HG03103 (cell line): ENCODE measurements at regions not wholly inside any gene's neighbourhood (a gene's known extent, or its start where the extent isn't known, plus 50 kb on each side); places are given as distances from the start of the nearest gene placed in this dataset.
A peak's percentile ranks its signal among the peaks of the same experiment; 100 is the strongest.

Experiments
- ATAC-seq: cut with Tn5 transposase; IDR thresholded peaks from one replicate; pipeline ENCODE4 v1.9.1; 2021; ENCODE audit warnings: low read depth; ENCODE audit not compliant: unreplicated experiment

DNA sequence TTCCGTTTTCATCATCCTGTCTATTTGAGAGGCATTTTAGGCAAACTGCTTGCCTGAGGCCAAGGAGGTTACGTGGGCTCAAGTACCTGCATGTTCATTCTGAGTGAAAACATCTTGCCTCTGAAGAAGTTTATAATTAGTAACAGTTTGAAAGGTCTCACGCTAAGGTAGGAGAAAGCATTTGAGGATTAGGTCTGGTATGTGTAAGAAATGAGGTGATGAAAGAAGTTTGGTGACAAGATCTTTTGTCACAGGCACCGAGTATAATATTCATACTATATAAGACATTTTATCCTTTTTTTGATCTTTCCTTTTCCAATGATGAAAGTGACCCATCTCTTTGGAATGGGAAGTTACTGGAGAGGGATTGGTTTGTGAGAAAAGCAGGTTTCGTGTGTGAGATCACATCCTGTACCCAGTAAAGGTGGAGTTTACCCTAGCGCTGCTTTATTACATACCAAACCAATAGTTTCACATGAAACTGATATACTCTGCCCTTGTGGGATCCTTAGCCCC is 98.7 kb upstream of the PDC start:
- ATAC-seq, result no peak

DNA sequence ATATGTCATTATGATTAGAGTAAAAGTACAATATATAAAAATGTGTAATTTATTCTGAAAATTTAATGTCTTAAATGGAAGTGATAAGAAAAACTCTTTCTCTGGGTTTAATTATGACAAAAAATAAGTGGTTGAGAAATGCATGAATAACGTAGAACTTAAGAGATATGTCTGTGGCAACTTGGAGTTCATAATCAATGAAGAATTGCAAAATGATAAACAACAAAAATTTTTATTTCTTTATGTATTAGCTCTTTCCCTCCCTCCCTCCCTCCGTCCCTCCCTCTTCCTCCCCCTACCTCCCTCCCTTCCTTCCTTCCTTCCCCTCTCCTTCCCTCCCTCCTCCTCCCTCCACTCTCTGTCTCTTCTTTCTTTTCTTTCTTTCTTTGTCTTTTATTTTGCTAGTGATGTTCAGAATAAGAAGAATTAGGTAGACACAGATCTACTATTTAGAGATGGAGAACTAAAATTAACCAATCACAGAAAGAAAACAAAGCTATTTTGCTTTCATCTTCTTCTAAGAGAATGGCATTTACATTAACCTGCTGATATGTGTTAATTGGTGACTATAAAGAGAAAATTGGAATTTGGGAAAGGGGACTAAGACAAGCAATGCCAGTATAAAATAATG is 96.3 kb upstream of the PDC start:
- ATAC-seq, result no peak

DNA sequence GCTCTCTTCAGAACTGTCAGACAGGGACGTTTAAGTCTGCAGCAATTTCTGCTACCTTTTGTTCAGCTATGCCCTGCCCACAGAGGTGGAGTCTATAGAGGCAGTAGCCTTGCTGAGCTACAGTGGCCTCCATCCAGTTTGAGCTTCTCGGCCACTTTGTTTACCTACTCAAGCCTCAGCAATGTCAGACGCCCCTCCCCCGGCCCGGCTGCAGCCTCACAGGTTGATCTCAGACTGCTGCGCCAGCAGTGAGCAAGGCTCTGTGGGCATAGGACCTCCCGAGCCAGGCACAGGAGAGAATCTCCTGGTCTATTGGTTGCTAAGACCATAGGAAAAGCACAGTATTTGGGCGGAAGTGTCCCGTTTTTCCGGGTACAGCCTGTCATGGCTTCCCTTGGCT is 89.9 kb upstream of the PDC start:
- ATAC-seq, result no peak

DNA sequence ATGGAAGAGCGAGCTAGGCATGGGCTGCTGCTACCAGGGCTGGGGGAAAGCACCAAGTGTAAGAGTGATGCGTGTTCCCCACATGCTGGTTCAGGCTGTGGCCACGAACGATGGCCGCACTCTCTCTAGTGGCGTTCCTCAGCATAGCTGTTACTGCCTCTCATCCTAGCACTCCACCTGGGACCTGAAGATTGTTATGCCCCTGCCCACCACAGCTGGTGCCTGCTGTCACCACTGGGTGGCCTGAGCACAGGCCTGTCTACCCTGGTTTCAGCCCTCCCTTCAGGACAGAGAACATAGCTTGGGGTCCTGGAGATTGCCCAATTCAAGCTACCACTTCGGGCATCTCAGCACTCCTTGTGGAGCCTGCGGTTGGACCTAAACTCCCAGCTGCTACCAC is 80.1 kb upstream of the PDC start:
- ATAC-seq, result no peak

DNA sequence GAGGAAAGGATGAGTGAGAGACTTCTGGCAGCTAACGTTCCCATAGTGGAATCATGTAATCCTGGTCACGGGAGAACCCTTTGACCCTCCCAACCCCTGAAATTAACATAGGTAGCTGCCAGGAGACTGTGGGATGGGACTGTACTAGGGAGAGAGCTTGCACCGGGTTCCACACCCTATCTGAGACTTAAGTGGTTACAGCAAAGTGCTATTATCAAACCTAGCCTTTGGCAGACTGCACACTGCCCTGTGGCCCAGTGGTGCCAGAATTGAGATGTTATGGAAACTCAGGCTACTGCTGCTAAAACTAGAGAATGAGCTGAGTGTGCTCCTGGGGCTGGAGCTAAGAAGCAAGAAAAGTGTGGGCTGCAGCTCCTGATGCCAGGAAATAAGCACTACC is 79.6 kb upstream of the PDC start:
- ATAC-seq, result no peak

DNA sequence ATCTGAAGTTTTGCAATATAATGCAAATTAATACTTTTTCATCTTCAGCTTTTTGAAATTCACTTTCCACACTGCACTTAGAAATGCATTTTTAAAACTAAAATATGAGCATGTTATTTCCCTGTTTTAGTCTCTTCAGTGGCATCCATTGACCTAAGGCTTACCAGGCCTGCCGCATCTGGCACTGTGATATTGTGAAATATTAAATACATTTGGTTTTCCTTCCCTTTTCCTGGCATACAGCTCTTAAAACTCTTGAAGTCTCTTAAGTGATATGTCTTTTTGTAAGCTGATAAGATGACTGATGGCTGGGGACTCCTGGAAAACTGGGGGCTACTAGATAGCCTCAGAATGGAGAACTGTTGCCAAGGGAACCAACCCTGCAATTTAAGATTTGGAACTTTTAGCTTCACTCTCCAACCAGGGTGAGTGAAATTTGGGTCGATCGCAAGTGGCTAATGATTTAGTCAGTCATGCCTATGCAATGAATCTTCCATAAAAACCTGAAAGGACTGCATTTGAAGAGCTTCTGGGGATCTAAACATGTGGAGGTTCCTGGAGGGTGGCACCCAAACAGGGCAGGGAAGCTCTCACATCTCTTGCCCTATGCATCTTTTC is 75.5 kb upstream of the PDC start:
- ATAC-seq, result no peak

DNA sequence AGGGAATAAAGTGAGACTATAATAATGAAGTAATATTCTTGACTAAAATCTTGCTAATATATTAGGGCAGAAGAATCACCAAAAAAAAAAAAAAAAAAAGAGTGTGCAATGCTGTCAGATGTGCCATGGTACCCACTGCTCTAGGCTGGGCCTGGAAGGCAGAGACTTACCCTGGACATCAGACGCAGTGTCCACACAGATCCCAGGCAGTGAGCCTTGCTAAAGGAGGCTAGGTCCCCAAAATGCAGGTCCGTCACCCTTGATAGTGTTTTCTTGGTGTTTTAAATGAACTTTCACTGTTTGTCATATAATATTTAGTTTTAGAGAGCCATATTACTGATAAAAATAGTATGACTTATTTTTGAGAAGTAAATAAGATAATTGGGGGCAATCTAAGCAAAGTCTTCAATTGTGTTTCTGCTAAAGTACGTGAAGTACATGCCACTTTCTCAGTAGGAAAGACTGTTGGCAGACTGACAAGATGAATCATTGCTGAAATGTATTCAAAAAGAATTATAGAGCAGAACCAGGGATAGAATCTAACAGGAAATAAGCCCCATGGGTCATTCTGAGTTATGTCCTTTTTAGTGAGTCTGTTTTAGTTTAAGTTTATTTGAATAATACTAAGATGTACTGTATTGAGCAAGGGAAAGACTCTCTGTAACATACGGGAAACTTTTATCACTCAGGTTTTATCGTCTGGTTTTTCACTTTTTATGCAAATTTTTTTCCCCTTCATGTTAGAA is 74.6 kb upstream of the PDC start:
- no peak for ATAC-seq

DNA sequence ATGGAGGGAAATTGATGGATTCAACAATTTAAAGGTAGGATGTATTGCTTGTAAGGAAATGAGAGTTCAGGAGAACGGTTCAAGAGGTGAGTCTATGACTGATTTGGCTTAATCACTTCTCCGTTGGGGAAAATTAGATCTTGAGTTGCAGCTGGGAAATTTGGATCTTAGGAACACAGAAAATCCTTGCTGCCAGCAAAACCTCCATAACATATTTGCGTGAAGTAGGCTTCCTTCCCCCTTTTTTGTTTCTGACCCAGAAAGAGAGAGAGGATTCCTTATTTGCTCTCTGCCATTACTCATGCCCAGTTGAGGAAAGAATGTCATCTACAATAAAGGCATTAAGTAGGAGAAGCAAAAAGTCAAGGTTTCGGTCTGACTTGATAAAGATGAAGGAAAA is 73.5 kb upstream of the PDC start:
- ATAC-seq, result no peak

DNA sequence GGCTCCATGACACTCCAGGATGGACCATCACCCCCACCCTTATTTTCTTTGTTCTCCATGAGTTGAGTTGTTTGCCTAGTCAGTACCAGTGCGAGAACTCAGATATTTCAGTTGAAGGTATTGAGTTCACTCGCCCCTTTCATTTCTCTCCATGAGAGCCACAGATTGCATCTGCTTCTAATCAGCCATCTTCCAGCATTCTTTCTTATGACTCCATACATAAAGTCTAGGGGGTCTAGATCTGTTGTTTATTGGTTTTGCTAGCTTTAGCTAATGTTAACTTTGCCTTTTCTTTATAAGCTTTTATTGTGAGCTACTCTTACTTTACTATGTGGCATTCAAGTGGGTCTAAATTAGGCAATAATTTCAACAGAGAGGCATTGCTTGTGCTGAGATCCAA is 71.6 kb upstream of the PDC start:
- no peak for ATAC-seq

DNA sequence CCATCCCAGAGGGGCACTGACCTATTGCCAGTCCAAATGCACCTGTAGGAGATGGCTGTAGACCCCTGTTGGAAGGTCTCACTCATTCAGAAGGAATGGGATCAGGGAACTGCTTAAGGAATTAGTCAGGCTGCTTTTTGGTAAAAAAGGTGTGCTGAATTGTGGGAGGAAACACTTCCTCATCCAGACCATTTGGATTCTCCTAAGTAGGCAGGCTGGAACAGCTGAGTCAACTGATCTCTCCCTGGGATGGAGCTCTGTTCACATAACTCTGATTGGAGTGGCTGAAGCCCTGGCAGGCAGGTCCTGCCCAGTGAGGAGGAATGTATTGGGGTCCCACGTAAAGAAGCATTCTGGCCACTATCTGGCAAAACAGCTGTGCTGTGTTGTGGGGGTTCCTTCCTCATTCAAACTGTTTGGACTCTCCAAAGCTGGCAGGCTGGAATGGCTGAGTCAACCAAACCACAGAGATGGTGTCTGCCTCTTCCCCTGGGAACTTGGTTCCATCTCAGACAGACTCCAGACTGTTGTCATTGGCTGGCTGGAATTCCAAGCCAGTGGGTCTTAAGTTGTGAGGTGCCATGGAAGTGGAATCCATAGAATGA is 70.7 kb upstream of the PDC start:
- no peak for ATAC-seq

DNA sequence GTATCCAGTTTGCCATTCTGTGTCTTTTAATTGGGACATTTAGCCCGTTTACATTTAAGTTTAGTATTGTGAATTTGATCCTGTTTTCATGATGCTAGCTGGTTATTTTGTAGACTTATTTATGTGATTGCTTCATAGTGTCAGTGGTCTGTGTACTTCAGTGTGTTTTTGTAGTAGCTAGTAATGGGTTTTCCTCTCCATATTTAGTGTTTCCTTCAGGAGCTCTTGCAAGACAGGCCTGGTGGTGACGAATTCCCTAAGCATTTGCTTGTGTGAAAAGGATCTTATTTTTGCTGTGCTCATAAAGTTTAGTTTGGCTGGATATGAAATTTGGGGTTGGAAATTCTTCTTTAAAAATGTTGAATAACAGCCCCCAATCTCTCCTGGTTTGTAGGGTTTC is 69.2 kb upstream of the PDC start:
- no peak for ATAC-seq

DNA sequence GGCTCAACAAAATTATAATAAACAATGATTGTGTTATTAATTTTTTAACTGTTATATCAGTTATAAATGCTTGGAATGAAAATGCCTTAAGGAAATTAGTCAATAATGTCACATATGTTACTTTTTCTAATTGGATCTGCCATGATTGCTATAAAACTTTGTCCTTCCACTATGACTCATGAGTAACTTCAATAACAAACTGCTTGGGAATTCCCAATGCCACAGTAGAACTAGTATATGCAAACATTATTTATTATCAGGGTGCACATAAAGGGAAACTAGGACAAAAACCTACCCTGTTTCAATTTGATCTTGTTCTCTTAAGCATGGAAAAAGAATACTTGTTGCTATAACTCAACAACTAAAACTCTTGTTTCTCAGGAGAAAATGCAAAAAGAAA is 59.1 kb upstream of the PDC start:
- ATAC-seq, result no peak

DNA sequence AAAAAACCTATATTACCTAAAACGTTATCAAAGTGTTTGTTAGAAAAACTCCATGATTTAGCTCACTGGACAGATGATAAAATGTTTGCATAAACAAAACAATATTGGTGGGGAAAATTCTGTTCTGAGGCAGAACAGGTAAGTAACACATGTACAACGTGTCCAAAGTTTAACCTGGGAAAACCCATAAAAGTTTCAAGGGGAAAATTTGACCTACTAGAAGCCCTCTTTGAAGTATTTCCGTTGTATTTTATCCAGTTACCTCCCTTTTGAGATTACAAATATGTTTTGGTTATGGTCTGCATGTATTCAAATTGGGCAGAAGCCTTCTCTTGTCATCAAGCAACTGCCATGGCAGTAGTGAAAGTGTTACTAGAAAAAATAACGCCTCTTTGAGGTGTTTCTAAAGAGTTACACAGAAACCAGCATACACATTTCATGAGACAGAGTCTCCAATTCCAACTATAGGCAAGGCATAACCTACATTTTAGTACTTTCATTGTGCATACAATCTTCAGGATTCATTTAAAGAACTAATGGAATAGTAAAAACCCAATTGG is 58.0 kb upstream of the PDC start:
- ATAC-seq, result no peak

DNA sequence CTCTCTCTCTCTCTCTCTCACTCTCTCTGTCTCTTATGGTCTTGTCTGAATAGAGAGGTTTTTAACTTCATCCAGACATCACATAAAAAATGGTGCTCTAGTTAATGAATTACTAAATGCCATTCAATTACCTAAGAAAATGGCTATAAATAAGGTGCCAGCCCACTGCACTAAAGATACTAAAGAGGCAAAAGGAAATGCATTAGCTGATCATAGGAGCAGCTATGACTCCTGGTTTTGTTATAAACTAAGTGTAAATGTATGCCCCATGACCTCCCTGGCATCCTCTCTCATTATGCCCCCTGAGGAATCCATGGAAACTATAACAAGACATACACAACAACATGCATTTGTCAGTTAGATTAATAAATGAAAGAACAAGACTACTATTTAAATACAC is 57.5 kb upstream of the PDC start:
- no peak for ATAC-seq

DNA sequence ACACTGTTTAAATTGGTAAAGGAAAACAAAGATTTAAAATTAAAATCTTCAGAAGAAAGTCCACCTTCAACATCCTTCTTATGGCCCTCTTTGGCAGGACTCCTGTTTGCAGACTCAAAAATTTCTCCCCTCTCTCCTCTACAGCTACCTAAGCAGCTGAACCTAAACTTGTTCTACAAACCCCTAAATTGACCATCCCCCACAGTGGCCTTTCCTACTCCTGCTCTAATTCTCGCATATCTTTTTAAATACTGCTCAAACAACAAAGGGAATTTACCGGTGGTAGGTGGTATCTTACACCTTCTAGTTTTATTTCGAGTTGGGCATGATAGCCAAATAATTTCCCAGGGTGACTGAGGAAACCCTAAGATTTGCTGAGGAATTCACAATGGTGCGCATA is 53.5 kb upstream of the PDC start:
- ATAC-seq, result no peak

DNA sequence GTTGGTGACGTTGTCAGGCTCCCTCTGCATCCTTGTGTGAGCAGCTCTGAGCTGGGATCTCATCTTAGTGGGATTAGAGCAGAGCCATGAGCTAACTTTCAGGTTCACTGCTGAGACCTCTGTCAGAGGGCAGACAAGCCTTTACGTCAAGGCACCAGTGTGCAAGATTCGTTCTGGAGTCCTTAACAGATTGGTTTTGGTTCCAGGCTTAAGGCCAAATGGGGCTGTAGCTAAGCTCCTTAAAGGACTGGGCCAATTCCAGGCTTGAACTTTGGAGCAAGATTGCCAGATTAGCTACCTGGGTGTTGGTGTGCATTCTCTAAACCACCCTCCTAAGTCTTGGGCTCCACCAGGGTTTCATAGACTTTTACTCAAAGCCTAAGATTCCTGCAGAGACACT is 52.6 kb upstream of the PDC start:
- no peak for ATAC-seq

DNA sequence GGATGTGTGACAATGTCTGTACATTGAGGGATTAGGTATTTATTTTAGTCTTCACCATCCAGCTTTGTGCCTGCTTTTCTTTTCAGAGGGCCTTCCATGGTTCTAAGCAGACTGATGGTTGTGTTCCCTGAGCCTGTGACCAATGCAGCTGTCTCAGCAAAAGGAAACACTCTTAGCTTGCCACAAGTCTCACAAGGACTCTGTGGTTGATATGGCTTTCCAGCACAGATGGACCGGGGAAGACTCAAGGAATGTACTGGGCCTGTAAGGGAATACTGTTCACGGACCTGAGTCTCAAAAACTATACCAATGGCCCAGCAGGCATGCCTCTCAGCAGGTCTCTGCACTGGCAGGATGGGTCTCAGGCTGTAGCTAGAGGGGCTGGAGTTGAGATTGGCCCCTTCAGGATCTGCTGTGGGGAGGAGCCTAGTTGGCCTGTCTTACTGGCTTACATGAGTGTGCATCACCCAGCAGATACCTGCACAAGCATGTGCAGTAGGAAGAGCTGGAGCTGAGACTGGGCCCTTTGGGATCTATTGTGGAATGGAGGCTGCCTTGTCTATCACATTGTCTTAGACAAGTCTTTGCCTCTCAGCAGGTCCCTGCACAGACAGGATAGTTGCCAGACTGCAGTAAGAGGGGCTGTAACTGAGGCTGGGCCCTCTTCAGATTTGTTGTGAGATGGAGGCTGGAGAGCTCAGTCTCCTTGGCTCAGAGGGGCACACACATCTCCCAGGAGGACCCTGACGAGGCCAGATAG is 52.0 kb upstream of the PDC start:
- no peak for ATAC-seq

DNA sequence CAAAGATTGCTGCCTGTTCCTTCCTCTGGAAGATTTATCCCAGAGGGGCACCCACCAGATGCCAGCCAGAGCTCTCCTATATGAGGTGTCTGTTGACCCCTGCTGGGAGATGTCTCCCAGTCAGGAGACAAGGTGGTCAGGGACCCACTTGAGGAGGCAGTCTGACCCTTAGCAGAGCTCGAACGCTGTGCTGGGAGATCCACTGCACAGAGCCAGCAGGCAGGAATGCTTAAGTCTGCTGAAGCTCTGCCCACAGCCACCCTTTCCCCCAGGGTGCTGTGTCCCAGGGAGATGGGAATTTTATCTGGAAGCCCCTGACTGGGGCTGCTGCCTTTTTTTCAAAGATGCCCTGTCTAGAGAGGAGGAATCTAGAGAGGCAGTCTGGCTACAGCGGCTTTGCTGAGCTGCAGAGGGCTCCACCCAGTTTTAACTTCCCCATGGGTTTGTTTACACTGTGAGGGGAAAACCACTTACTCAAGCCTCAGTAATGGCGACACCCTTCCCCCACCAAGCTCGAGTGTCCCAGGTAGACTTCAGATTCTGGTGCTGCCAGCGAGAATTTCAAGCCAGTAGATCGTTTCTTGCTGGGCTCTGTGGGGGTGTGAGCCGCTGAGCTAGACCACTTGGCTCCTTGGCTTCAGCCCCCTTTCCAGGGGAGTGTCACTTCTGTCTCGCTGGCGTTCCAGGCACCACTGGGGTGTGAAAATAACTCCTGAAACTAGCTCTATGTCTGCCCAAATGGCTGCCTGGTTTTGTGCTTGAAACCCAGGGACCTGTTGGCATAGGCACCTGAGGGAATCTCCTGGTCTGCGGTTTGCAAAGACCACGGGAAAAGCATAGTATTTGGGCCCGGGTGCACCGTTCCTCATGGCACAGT is 51.1 kb upstream of the PDC start:
- peak; percentile 85 for ATAC-seq
